Ovary (tissue), 7 donors: ENCODE measurements at regions not wholly inside any gene's neighbourhood (a gene's known extent, or its start where the extent isn't known, plus 50 kb on each side); places are given as distances from the start of the nearest gene placed in this dataset.

Experiments
- DNase-seq, 5 donors: peaks; one replicate each; pipeline ENCODE4 v3.0.0-alpha.2; 2019 to 2020
- H3K27ac ChIP-seq, 2 donors: fragments of 200-600 bp; one replicate each; pipeline versions ENCODE4 v1.5.1 to v1.8.0; 2019 to 2022
- H3K27me3 ChIP-seq: fragments of 200-600 bp; one replicate; pipeline ENCODE4 v1.8.0; 2022
- H3K36me3 ChIP-seq: fragments of 200-600 bp; sonication (generic); one replicate; pipeline ENCODE4 v1.5.1; 2019
- H3K4me1 ChIP-seq: one replicate; pipeline ENCODE4 v1.8.1; 2013; ENCODE audit warnings: mild to moderate bottlenecking, moderate library complexity; ENCODE audit not compliant: insufficient read depth
- H3K4me3 ChIP-seq: fragments of 200-600 bp; sonication (generic); one replicate; pipeline ENCODE4 v1.5.1; 2017
- H3K9me3 ChIP-seq, 2 donors: fragments of 200-600 bp in 1 of 2; sonication (generic) in 1 of 2; one replicate each; pipeline versions ENCODE4 v1.5.1 to v1.8.1; 2013 to 2019; ENCODE audit warnings: mild to moderate bottlenecking in 1 of 2, moderate library complexity in 1 of 2
- EP300 ChIP-seq: sonication (generic); formaldehyde crosslinking; IDR thresholded peaks from one replicate; pipeline ENCODE4 v1.6.1; 2017; ENCODE audit warnings: antibody characterized with exemption
- POLR2A ChIP-seq: fragments of 450-650 bp; IDR thresholded peaks from one replicate; pipeline ENCODE4 v1.6.1; 2017; ENCODE audit warnings: antibody characterized with exemption, mild to moderate bottlenecking, moderate library complexity
- WGBS, 3 donors: extraction: QIAGEN DNeasy Blood & Tissue Kit in 1 of 3; methylation state at CpG; one replicate each; pipeline versions ENCODE4 v1.1.5 to v1.1.7; 2013 to 2017; 5-methylcytosine and 5-hydroxymethylcytosine counted together
- intact Hi-C, 4 donors: fragments of 100-400 bp; cut with DNase I; formaldehyde crosslinking; loops; one replicate each; pipeline versions ENCODE4 v1.11.0 to v1.15.1; 2022 to 2023
- TF ChIP-seq, protein P1 (sequence below), 3 donors: fragments of 450-650 bp in 2 of 3; fragments of 200-600 bp in 1 of 3; IDR thresholded peaks; one replicate each; pipeline versions ENCODE4 v1.5.1 to v1.8.0; 2016 to 2022; ENCODE audit warnings: antibody characterized with exemption in 3 of 3, mild to moderate bottlenecking in 1 of 3
- donor health status: DM: no; HTN: no; CAD: no; lungs with moderate emphysema.
- donor health status: DM: no; HTN: no; CAD: no.
- donor health status: Bipolar disorder and iron deficiency.
- donor health status: DM: no; HTN: no; CAD: no.
- donor health status: DM: yes; HTN: yes; CAD: no.

DNA sequence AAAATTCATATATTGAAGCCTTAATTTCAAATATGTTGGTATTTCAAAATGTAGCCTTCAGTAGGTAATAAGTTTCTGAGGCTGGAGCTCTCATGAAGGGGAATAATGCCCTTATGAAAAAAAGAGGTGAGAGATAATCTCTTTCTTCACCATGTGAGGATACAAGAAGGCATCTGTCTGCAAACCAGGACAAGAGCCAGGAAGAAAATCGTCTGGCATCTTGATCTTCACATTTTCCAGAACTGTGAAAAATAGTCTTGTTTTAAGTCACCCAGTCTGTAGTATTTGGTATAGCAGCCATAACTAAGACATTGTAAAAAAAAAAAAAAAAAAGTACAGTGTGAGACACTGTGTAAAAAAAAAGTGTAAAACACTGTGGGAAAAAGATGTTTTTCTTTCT lies 768.9 kb downstream of the TAF11L14 start:
- 12 to 20% (median 19%) methylated on average over 1 of the region's 1 CpG for WGBS, 3 donors
- intact Hi-C loops: no loop called here
- Histone ChIP-seq H3K27me3 (no peaks in the 10 kb centered on the region), H3K4me1 (no peaks in the 10 kb centered on the region), H3K4me3 (no peak overlapping the region), H3K36me3 (no peaks in the 10 kb centered on the region), H3K27ac (no peak overlapping the region), H3K9me3 (no peaks in the 10 kb centered on the region)
- TF ChIP-seq EP300: no peak
- DNase-seq: no peak

DNA sequence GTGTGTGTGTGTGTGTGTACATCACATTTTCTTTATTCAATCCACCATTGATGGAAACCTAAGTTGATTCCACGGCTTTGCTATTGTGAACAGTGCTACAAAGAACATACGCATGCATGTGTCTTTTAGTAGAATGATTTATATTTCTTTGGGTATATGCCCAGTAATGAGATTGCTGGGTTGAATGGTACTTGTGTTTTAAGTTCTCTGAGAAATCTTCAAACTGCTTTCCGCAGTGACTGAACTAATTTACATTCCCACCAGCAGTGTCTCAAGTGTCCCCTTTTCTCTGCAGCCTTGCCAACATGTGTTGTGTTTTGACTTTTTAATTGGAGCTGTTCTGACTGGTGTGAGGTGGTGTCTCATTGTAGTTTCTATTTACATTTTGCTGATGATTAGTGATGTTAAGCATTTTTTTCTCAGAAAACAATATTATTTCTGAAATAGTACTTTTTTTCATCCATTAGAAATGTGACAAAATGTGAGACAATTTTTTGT lies 769.7 kb downstream of the TAF11L14 start:
- 70 to 81% (median 74%) methylated on average over 3 of the region's 3 CpGs for WGBS, 3 donors
- intact Hi-C loops: no loop called here
- no peak for DNase-seq

GRCh38 chr5:18420711-18421110 lies 786.5 kb downstream of the TAF11L14 start:
- no peak for DNase-seq
- Histone ChIP-seq H3K36me3 (no peaks in the 10 kb centered on the region), H3K27ac (no peak overlapping the region), H3K4me3 (no peak overlapping the region), H3K4me1 (no peaks in the 10 kb centered on the region), H3K27me3 (no peaks in the 10 kb centered on the region), H3K9me3 (no peaks in the 10 kb centered on the region)
- WGBS, 3 donors: 61 to 85% (median 69%) methylated on average over 1 of the region's 1 CpG
- TF ChIP-seq POLR2A: no peak
- TF ChIP-seq, protein P1, sequence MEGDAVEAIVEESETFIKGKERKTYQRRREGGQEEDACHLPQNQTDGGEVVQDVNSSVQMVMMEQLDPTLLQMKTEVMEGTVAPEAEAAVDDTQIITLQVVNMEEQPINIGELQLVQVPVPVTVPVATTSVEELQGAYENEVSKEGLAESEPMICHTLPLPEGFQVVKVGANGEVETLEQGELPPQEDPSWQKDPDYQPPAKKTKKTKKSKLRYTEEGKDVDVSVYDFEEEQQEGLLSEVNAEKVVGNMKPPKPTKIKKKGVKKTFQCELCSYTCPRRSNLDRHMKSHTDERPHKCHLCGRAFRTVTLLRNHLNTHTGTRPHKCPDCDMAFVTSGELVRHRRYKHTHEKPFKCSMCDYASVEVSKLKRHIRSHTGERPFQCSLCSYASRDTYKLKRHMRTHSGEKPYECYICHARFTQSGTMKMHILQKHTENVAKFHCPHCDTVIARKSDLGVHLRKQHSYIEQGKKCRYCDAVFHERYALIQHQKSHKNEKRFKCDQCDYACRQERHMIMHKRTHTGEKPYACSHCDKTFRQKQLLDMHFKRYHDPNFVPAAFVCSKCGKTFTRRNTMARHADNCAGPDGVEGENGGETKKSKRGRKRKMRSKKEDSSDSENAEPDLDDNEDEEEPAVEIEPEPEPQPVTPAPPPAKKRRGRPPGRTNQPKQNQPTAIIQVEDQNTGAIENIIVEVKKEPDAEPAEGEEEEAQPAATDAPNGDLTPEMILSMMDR (IDR thresholded peaks at IDR 0.05): no peak
- no peak for TF ChIP-seq EP300
- intact Hi-C loops: no loop called here

More for the DNA sequence above, 769.7 kb downstream of the TAF11L14 start:
- no peaks in the 10 kb centered on the region for H3K9me3 ChIP-seq
- H3K36me3 ChIP-seq: no peaks in the 10 kb centered on the region
- H3K4me1 ChIP-seq: no peaks in the 10 kb centered on the region
- H3K27me3 ChIP-seq: no peaks in the 10 kb centered on the region
- TF ChIP-seq POLR2A (no peak), EP300 (no peak)
- TF ChIP-seq, protein P1 (IDR thresholded peaks at IDR 0.05): no peak
- H3K4me3 ChIP-seq: no peak overlapping the region
- no peak overlapping the region for H3K27ac ChIP-seq

DNA sequence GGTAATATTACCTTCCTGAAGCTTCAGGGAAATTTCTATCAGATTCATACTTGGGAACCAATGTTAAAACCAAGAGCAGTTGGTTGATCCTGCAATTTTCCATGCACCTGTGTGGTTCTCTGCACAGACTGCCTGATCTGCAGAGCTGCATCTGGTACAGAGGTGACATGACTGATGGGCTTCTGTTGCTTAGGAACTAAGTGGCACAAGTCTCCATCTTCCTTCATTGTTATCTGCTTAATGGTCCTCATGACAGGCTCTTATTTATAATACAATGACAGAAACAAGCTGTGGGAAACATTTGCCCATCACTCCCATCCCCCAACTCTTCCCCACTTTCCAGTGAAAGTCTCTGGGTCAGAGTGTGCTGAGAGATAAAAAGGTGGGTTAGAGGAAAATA lies 799.1 kb downstream of the TAF11L14 start:
- H3K27me3 ChIP-seq: no peaks in the 10 kb centered on the region
- no peak for DNase-seq
- intact Hi-C loops: no loop called here
- H3K4me3 ChIP-seq: no peak overlapping the region
- TF ChIP-seq EP300 (no peak), POLR2A (no peak)
- TF ChIP-seq, protein P1 (IDR thresholded peaks at IDR 0.05): no peak
- H3K27ac ChIP-seq: no peak overlapping the region
- no peaks in the 10 kb centered on the region for H3K9me3 ChIP-seq
- no peaks in the 10 kb centered on the region for H3K36me3 ChIP-seq
- no peaks in the 10 kb centered on the region for H3K4me1 ChIP-seq

- WGBS, 3 donors: 31 to 46% (median 44%) methylated on average over 1 of the region's 1 CpG
- H3K27ac ChIP-seq: no peak overlapping the region
- H3K9me3 ChIP-seq: no peaks in the 10 kb centered on the region
- H3K4me3 ChIP-seq: no peak overlapping the region
- intact Hi-C loops: no loop called here
- no peaks in the 10 kb centered on the region for H3K27me3 ChIP-seq
- TF ChIP-seq, protein P1 (IDR thresholded peaks at IDR 0.05): no peak
- TF ChIP-seq EP300 (no peak), POLR2A (no peak)
- H3K4me1 ChIP-seq: no peaks in the 10 kb centered on the region
- no peaks in the 10 kb centered on the region for H3K36me3 ChIP-seq
- no peak for DNase-seq
These were observed 803.9 kb downstream of the TAF11L14 start for GRCh38 chr5:18438126-18438525.
